Keratinocyte (primary cell): ENCODE measurements at regions not wholly inside any gene's neighbourhood (a gene's known extent, or its start where the extent isn't known, plus 50 kb on each side); places are given as distances from the start of the nearest gene placed in this dataset.
"Not testable (repeated sequence)": the region's sequence is repeated elsewhere in the genome, so short reads cannot be mapped to it uniquely, and the experiment has no call there.

Source experiments
- DNase-seq: peaks from one replicate; pipeline ENCODE4 v3.0.0-alpha.2; 2011; ENCODE audit warnings: low read depth, missing footprints, low spot score
- FAIRE-seq: peaks from 2 replicates; lab custom pipeline; 2011; peaks lifted over from hg19 to GRCh38; lab: Jason Lieb, UNC
- H2AFZ ChIP-seq: 2 replicates; pipeline ENCODE4 v1.6.0; 2012; ENCODE audit warnings: low read length, control low read depth, inconsistent platforms; ENCODE audit not compliant: control insufficient read depth
- H3K27ac ChIP-seq: 2 replicates; pipeline ENCODE4 v1.5.1; 2011; ENCODE audit warnings: low read length; ENCODE audit not compliant: control insufficient read depth, insufficient read depth
- H3K27me3 ChIP-seq: 3 replicates; pipeline ENCODE4 v1.6.0; 2011; ENCODE audit warnings: low read length; ENCODE audit not compliant: control insufficient read depth, insufficient read depth; ENCODE audit errors: extremely low read depth
- H3K36me3 ChIP-seq, 2 experiments: 2 replicates in 1 of 2; 3 replicates in 1 of 2; pipeline ENCODE4 v1.5.1; 2011; ENCODE audit warnings: low read length in 2 of 2, mild to moderate bottlenecking in 1 of 2; ENCODE audit not compliant: control insufficient read depth in 2 of 2, insufficient read depth in 2 of 2; ENCODE audit errors: extremely low read depth in 1 of 2
- H3K4me1 ChIP-seq: 3 replicates; pipeline ENCODE4 v1.5.1; 2011; ENCODE audit warnings: low read length; ENCODE audit not compliant: control insufficient read depth, insufficient read depth; ENCODE audit errors: extremely low read depth
- H3K4me2 ChIP-seq: 3 replicates; pipeline ENCODE4 v1.6.0; 2011; ENCODE audit warnings: low read depth, low read length; ENCODE audit not compliant: control insufficient read depth, insufficient read depth; ENCODE audit errors: extremely low read depth
- H3K4me3 ChIP-seq, 3 experiments: fragments of 200-600 bp in 1 of 3; sonication (generic) in 1 of 3; 2 replicates in 2 of 3; 3 replicates in 1 of 3; pipeline ENCODE4 v1.5.1; 2011 to 2016; ENCODE audit warnings: low read length in 3 of 3, mild to moderate bottlenecking in 3 of 3, control low read depth in 2 of 3, inconsistent platforms in 1 of 3, low read depth in 1 of 3, mixed read lengths in 1 of 3, mixed run types in 1 of 3, moderate library complexity in 1 of 3; ENCODE audit not compliant: control insufficient read depth in 2 of 3, insufficient read depth in 2 of 3; ENCODE audit errors: extremely low read depth in 1 of 3
- H3K79me2 ChIP-seq: 2 replicates; pipeline ENCODE4 v1.6.0; 2012; ENCODE audit warnings: low read length; ENCODE audit not compliant: control insufficient read depth, insufficient read depth
- H3K9ac ChIP-seq: 3 replicates; pipeline ENCODE4 v1.6.0; 2011; ENCODE audit warnings: low read length; ENCODE audit not compliant: control insufficient read depth, insufficient read depth; ENCODE audit errors: extremely low read depth
- H3K9me1 ChIP-seq: 3 replicates; pipeline ENCODE4 v1.6.0; 2011; ENCODE audit warnings: low read length; ENCODE audit not compliant: control insufficient read depth, insufficient read depth; ENCODE audit errors: extremely low read depth
- H3K9me3 ChIP-seq: 2 replicates; pipeline ENCODE4 v1.5.1; 2012; ENCODE audit warnings: low read depth, low read length; ENCODE audit not compliant: control insufficient read depth
- H4K20me1 ChIP-seq: 3 replicates; pipeline ENCODE4 v1.6.0; 2011; ENCODE audit warnings: low read length; ENCODE audit not compliant: control insufficient read depth, insufficient read depth; ENCODE audit errors: extremely low read depth
- EZH2 ChIP-seq: IDR thresholded peaks from one replicate; pipeline ENCODE4 v1.6.1; 2012; ENCODE audit warnings: inconsistent platforms, mild to moderate bottlenecking, low read length, moderate library complexity
- dilution Hi-C: fragments of 300-500 bp; cut with MboI; formaldehyde crosslinking; loops from one replicate; pipeline ENCODE4 v1.7.0; 2020; ENCODE audit warnings: low sequenced_read_pairs; ENCODE audit not compliant: extremely low pct_ligation_motif_present
- TF ChIP-seq, protein P1 (sequence below), 3 experiments: IDR thresholded peaks in 1 of 3; conservative IDR thresholded peaks in 1 of 3; optimal IDR thresholded peaks in 1 of 3; 2 replicates in 2 of 3; 3 replicates in 1 of 3; pipeline versions ENCODE3 to v1.5.1; 2011; ENCODE audit warnings: low read length in 3 of 3, mild to moderate bottlenecking in 3 of 3, moderate library complexity in 2 of 3, control low read depth in 1 of 3, inconsistent platforms in 1 of 3; ENCODE audit not compliant: insufficient read depth in 2 of 3; ENCODE audit errors: extremely low read depth in 1 of 3

DNA sequence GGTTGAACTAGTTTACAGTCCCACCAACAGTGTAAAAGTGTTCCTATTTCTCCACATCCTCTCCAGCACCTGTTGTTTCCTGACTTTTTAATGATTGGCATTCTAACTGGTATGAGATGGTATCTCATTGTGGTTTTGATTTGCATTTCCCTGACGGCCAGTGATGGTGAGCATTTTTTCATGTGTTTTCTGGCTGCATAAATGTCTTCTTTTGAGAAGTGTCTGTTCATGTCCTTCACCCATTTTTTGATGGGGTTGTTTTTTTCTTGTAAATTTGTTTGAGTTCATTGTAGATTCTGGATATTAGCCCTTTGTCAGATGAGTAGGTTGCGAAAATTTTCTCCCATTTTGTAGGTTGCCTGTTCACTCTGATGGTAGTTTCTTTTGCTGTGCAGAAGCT is 153.1 kb downstream of the GOLGA6L4 start:
- H3K9me3 ChIP-seq, H4K20me1 ChIP-seq, H3K27me3 ChIP-seq, H3K27ac ChIP-seq, H3K9me1 ChIP-seq, H2AFZ ChIP-seq, DNase-seq, H3K79me2 ChIP-seq, dilution Hi-C loops, H3K36me3 ChIP-seq, H3K4me3 ChIP-seq, H3K4me1 ChIP-seq, H3K4me2 ChIP-seq, H3K9ac ChIP-seq, FAIRE-seq: not testable (repeated sequence)

DNA sequence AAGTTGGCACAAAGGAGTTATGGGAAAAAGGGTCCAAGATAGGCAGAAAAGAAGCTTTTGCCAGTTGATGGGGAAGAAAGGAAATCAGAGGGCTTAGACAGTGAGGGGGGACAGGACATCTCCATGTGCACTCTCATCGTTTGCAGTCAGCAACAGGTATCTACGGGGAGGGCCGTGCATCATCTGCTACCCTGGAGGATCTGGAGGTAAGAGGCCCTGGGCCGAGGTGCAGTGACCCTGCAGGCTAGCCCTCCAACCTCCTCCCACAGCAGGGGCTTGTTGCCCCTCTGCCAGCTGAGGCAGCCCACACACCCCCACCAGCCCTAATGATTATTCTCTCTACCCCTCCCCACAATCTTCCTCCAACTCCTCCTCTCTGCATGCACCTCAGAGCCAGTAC is 154.8 kb downstream of the GOLGA6L4 start:
- H3K79me2 ChIP-seq, H3K36me3 ChIP-seq, H3K4me1 ChIP-seq, DNase-seq, H3K9me3 ChIP-seq, H2AFZ ChIP-seq, dilution Hi-C loops, H3K9ac ChIP-seq, H4K20me1 ChIP-seq, H3K4me2 ChIP-seq, H3K27ac ChIP-seq, H3K27me3 ChIP-seq, H3K9me1 ChIP-seq, H3K4me3 ChIP-seq, FAIRE-seq: not testable (repeated sequence)

DNA sequence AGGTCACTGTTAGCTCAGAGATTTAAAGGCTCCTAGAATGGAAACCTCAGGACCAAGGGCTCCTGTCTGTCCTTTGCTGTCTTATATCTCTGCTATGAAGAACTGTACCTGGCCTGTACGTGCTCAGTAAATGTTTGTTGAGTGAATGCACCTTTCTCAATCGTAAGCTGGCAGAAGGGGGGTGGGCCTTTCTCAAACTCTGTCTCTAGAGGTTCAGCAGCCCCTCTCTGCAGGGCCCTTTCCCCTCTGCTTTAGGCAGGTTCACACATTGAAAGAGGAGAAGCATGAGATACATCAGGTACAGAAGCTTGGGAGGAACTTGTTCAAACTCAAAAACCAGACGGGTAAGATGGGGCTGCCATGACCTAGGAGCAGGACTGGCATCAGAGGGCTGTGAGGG is 155.6 kb downstream of the GOLGA6L4 start:
- Histone ChIP-seq H3K27ac (no peak overlapping the region), H3K79me2 (no peaks in the 10 kb centered on the region), H2AFZ (no peak overlapping the region), H3K4me2 (no peak overlapping the region), H3K9ac (no peak overlapping the region), H3K4me3 (no peak overlapping the region), H3K9me1 (no peaks in the 10 kb centered on the region), H3K27me3 (peaks cover 3% of the 10 kb centered on the region), H3K4me1 (no peaks in the 10 kb centered on the region), H3K9me3 (no peaks in the 10 kb centered on the region), H3K36me3 (no peaks in the 10 kb centered on the region), H4K20me1 (no peaks in the 10 kb centered on the region)
- no peak for FAIRE-seq
- TF ChIP-seq EZH2: no peak
- TF ChIP-seq, protein P1, sequence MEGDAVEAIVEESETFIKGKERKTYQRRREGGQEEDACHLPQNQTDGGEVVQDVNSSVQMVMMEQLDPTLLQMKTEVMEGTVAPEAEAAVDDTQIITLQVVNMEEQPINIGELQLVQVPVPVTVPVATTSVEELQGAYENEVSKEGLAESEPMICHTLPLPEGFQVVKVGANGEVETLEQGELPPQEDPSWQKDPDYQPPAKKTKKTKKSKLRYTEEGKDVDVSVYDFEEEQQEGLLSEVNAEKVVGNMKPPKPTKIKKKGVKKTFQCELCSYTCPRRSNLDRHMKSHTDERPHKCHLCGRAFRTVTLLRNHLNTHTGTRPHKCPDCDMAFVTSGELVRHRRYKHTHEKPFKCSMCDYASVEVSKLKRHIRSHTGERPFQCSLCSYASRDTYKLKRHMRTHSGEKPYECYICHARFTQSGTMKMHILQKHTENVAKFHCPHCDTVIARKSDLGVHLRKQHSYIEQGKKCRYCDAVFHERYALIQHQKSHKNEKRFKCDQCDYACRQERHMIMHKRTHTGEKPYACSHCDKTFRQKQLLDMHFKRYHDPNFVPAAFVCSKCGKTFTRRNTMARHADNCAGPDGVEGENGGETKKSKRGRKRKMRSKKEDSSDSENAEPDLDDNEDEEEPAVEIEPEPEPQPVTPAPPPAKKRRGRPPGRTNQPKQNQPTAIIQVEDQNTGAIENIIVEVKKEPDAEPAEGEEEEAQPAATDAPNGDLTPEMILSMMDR (optimal IDR thresholded peaks at IDR 0.05 in 1 of 3, IDR thresholded peaks at IDR 0.05 in 1 of 3, conservative IDR thresholded peaks at IDR 0.05 in 1 of 3; ENCODE audit: extremely low read depth in 1 of 3, insufficient read depth in 2 of 3, low read length in 3 of 3): no peak
- dilution Hi-C loops: no loop called here
- no peak for DNase-seq

DNA sequence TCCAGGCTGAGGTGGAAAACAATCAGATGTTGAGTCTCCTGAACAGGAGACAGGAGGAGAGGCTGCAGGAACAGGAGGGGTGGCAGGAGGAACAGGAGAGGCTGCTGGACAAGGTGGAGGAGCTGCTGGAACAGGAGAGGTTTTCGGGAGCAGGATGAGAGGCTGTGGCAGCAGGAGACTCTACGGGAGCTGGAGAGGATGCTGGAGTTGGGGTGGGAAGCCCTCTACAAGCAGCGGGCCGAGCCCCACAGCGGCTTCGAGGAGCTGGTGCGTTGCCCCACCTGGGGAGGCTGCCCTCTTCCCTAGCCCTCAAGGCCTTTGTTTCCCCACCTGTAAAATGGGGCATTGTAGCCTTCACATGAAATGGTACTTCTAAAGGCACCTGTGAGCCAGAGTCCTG is 156.4 kb downstream of the GOLGA6L4 start:
- FAIRE-seq, dilution Hi-C loops: not testable (repeated sequence)

More for the DNA sequence above, 156.4 kb downstream of the GOLGA6L4 start:
- H3K9me1 ChIP-seq, H4K20me1 ChIP-seq, DNase-seq, H3K27ac ChIP-seq, H3K4me3 ChIP-seq, H3K79me2 ChIP-seq, H3K27me3 ChIP-seq, H3K36me3 ChIP-seq, H3K4me1 ChIP-seq, H3K9me3 ChIP-seq, H3K9ac ChIP-seq, H3K4me2 ChIP-seq, H2AFZ ChIP-seq: not testable (repeated sequence)
